Subcutaneous abdominal adipose tissue (tissue), 5 donors: ENCODE measurements at regions not wholly inside any gene's neighbourhood (a gene's known extent, or its start where the extent isn't known, plus 50 kb on each side); places are given as distances from the start of the nearest gene placed in this dataset.

ENCODE experiments used
- H3K27ac ChIP-seq: one replicate; pipeline ENCODE4 v1.7.0; 2013; ENCODE audit warnings: low read depth, mild to moderate bottlenecking, inconsistent platforms, low read length, moderate library complexity
- H3K27me3 ChIP-seq, 5 donors: one replicate each; pipeline ENCODE4 v1.7.0; 2013; ENCODE audit warnings: low read length in 5 of 5, inconsistent platforms in 1 of 5; ENCODE audit not compliant: control insufficient read depth in 5 of 5, insufficient read depth in 4 of 5
- H3K36me3 ChIP-seq, 5 donors: one replicate each; pipeline ENCODE4 v1.7.0; 2013; ENCODE audit warnings: low read length in 5 of 5; ENCODE audit not compliant: control insufficient read depth in 5 of 5, insufficient read depth in 5 of 5
- H3K4me1 ChIP-seq, 5 donors: one replicate each; pipeline ENCODE4 v1.7.0; 2013; ENCODE audit warnings: low read length in 5 of 5, mild to moderate bottlenecking in 3 of 5, moderate library complexity in 1 of 5; ENCODE audit not compliant: control insufficient read depth in 5 of 5, insufficient read depth in 5 of 5
- H3K4me3 ChIP-seq, 5 donors: one replicate each; pipeline ENCODE4 v1.7.0; 2013; ENCODE audit warnings: low read length in 5 of 5, low read depth in 1 of 5
- H3K9ac ChIP-seq, 5 donors: one replicate each; pipeline ENCODE4 v1.7.0; 2013; ENCODE audit warnings: low read length in 5 of 5, mild to moderate bottlenecking in 4 of 5, moderate library complexity in 3 of 5
- H3K9me3 ChIP-seq, 5 donors: one replicate each; pipeline ENCODE4 v1.7.0; 2013; ENCODE audit warnings: low read length in 5 of 5; ENCODE audit not compliant: control insufficient read depth in 5 of 5
- donor health status: healthy.
- donor health status: healthy.
- donor health status: healthy.
- donor health status: healthy.
- donor health status: healthy.

GRCh38 chr16:86101137-86101896 lies 202.4 kb downstream of the IRF8 start:
- Histone ChIP-seq H3K9ac (no peak overlapping the region), H3K36me3 (no peaks in the 10 kb centered on the region), H3K4me3 (no peak overlapping the region), H3K4me1 (peaks cover 0 to 6% (median 0%) of the 10 kb centered on the region in 5 donors), H3K9me3 (no peaks in the 10 kb centered on the region), H3K27me3 (peaks cover 0 to 16% (median 8%) of the 10 kb centered on the region in 5 donors), H3K27ac (no peak overlapping the region)

GRCh38 chr16:86101897-86102157 lies 202.9 kb downstream of the IRF8 start:
- Histone ChIP-seq H3K4me1 (peaks cover 0 to 6% (median 0%) of the 10 kb centered on the region in 5 donors), H3K9me3 (no peaks in the 10 kb centered on the region), H3K27me3 (peaks cover 0 to 16% (median 8%) of the 10 kb centered on the region in 5 donors)

GRCh38 chr16:86103320-86103719 lies 204.4 kb downstream of the IRF8 start:
- Histone ChIP-seq H3K9ac (no peak overlapping the region), H3K4me1 (peaks cover 0 to 6% (median 0%) of the 10 kb centered on the region in 5 donors), H3K27ac (no peak overlapping the region), H3K9me3 (peaks cover 0 to 8% (median 0%) of the 10 kb centered on the region in 5 donors), H3K27me3 (peaks cover 0 to 16% (median 8%) of the 10 kb centered on the region in 5 donors), H3K4me3 (no peak overlapping the region), H3K36me3 (peaks cover 0 to 4% (median 0%) of the 10 kb centered on the region in 5 donors)

More at GRCh38 chr16:86101897-86102157, 202.9 kb downstream of the IRF8 start:
- H3K9ac ChIP-seq: no peak overlapping the region
- no peak overlapping the region for H3K4me3 ChIP-seq
- H3K27ac ChIP-seq: no peak overlapping the region
- H3K36me3 ChIP-seq: no peaks in the 10 kb centered on the region

GRCh38 chr16:86104537-86105048 lies 205.6 kb downstream of the IRF8 start:
- peaks cover 0 to 6% (median 0%) of the 10 kb centered on the region in 5 donors for H3K4me1 ChIP-seq
- H3K9me3 ChIP-seq: peaks cover 0 to 12% (median 4%) of the 10 kb centered on the region in 5 donors
- no peak overlapping the region for H3K9ac ChIP-seq
- H3K36me3 ChIP-seq: peaks cover 0 to 4% (median 0%) of the 10 kb centered on the region in 5 donors
- H3K27me3 ChIP-seq: peaks cover 0 to 16% (median 8%) of the 10 kb centered on the region in 5 donors
- no peak overlapping the region for H3K27ac ChIP-seq
- no peak overlapping the region for H3K4me3 ChIP-seq

GRCh38 chr16:86107215-86107825 lies 208.4 kb downstream of the IRF8 start:
- Histone ChIP-seq H3K4me3 (no peak overlapping the region), H3K4me1 (no peaks in the 10 kb centered on the region), H3K9ac (no peak overlapping the region), H3K9me3 (peaks cover 0 to 12% (median 4%) of the 10 kb centered on the region in 5 donors), H3K27me3 (peaks cover 0 to 13% (median 0%) of the 10 kb centered on the region in 5 donors), H3K36me3 (peaks cover 0 to 4% (median 0%) of the 10 kb centered on the region in 5 donors), H3K27ac (no peak overlapping the region)

GRCh38 chr16:86108062-86108461 lies 209.1 kb downstream of the IRF8 start:
- Histone ChIP-seq H3K9me3 (peaks cover 0 to 12% (median 4%) of the 10 kb centered on the region in 5 donors), H3K27me3 (peaks cover 0 to 13% (median 0%) of the 10 kb centered on the region in 5 donors), H3K4me1 (no peaks in the 10 kb centered on the region), H3K9ac (no peak overlapping the region), H3K4me3 (no peak overlapping the region), H3K27ac (no peak overlapping the region), H3K36me3 (peaks cover 0 to 4% (median 0%) of the 10 kb centered on the region in 5 donors)

- Histone ChIP-seq H3K27me3 (peaks cover 0 to 13% (median 0%) of the 10 kb centered on the region in 5 donors), H3K4me3 (no peak overlapping the region), H3K27ac (no peak overlapping the region), H3K9ac (no peak overlapping the region), H3K36me3 (peaks cover 0 to 4% (median 0%) of the 10 kb centered on the region in 5 donors), H3K9me3 (peaks cover 0 to 12% (median 4%) of the 10 kb centered on the region in 5 donors), H3K4me1 (no peaks in the 10 kb centered on the region)
Measured at GRCh38 chr16:86110134-86110533, 211.2 kb downstream of the IRF8 start.

- no peak overlapping the region for H3K27ac ChIP-seq
- H3K36me3 ChIP-seq: peaks cover 0 to 4% (median 0%) of the 10 kb centered on the region in 5 donors
- no peaks in the 10 kb centered on the region for H3K4me1 ChIP-seq
- peaks cover 0 to 13% (median 0%) of the 10 kb centered on the region in 5 donors for H3K27me3 ChIP-seq
- peaks cover 0 to 12% (median 4%) of the 10 kb centered on the region in 5 donors for H3K9me3 ChIP-seq
- no peak overlapping the region for H3K9ac ChIP-seq
- H3K4me3 ChIP-seq: no peak overlapping the region
Measured at GRCh38 chr16:86110726-86111125, 211.8 kb downstream of the IRF8 start.

- Histone ChIP-seq H3K36me3 (peaks cover 0 to 4% (median 0%) of the 10 kb centered on the region in 5 donors), H3K4me3 (no peak overlapping the region), H3K9ac (no peak overlapping the region), H3K27ac (no peak overlapping the region), H3K4me1 (no peaks in the 10 kb centered on the region), H3K27me3 (peaks cover 0 to 17% (median 5%) of the 10 kb centered on the region in 5 donors), H3K9me3 (peaks cover 0 to 12% (median 4%) of the 10 kb centered on the region in 5 donors)
Measured at GRCh38 chr16:86112178-86112577, 213.2 kb downstream of the IRF8 start.

- no peak overlapping the region for H3K27ac ChIP-seq
- no peaks in the 10 kb centered on the region for H3K9me3 ChIP-seq
- no peaks in the 10 kb centered on the region for H3K4me1 ChIP-seq
- peaks cover 11 to 33% (median 22%) of the 10 kb centered on the region in 5 donors for H3K27me3 ChIP-seq
- H3K4me3 ChIP-seq: no peak overlapping the region
- no peaks in the 10 kb centered on the region for H3K36me3 ChIP-seq
- no peak overlapping the region for H3K9ac ChIP-seq
Measured at GRCh38 chr16:86117235-86117634, 218.3 kb downstream of the IRF8 start.
